ENCODE measurements at regions not wholly inside any gene's neighbourhood (a gene's known extent, or its start where the extent isn't known, plus 50 kb on each side); places are given as distances from the start of the nearest gene placed in this dataset.

DNA sequence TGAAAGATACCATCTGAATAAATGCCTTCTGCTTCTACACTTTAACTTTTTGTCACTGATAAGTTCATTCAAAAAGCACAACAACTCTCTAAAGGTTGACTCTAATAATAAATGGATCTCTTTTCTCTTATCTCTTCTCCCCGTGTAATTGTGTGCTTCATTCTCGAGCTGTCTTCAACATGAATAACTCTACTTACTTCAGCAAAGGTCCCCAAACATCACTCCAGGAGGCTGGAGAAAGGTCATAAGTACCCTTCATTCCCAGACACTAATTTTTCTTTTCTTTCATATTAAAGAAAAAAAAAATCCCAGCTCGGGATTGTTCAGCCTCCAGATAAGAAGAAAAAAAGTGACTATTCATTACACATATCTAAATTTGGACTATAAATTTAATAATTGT lies 222.2 kb downstream of the FOXO1 start:
- Histone ChIP-seq H3K4me1 (ENCODE audit: insufficient read depth, low read length) (peaks cover 35% of the 10 kb centered on the region), H3K9ac (ENCODE audit: low read length) (no peak overlapping the region), H3K27me3 (ENCODE audit: control insufficient read depth in 1 of 2, insufficient read depth in 2 of 2, low read length in 2 of 2) (no peaks in the 10 kb centered on the region)

DNA sequence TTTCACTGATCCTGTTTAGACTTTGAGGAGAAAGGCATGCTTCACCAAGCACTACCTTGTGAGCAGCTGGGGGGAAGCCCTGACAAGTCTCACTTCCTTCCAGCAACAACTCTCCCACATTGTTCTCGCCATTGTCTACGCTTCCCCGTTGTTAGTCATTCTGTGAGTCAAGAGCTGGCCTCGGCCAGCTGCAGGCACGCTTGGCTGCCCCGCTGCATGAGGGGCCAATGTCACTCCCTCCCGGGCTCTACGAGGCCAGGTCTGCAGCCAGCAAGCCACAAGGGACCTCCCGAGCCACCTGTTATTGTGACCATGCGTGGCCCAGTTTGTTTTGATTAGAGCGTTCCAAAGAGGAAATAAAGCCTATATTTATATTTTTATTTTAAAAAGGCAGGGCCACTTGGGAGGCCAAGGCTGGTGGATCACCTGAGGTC lies 220.9 kb downstream of the FOXO1 start:
- Histone ChIP-seq H3K36me3 (ENCODE audit: insufficient read depth, low read length) (no peaks in the 10 kb centered on the region), H3K4me3 (ENCODE audit: low read depth in 1 of 2, low read length in 2 of 2) (no peak overlapping the region), H3K9ac (ENCODE audit: low read length) (no peak overlapping the region), H3K9me3 (ENCODE audit: low read length) (no peaks in the 10 kb centered on the region), H3K4me1 (ENCODE audit: insufficient read depth, low read length) (peaks cover 23% of the 10 kb centered on the region), H3K27me3 (ENCODE audit: control insufficient read depth in 1 of 2, insufficient read depth in 2 of 2, low read length in 2 of 2) (no peaks in the 10 kb centered on the region), H3K27ac (ENCODE audit: low read depth, low read length) (no peak overlapping the region)

More for the DNA sequence above, 222.2 kb downstream of the FOXO1 start:
- H3K4me3 ChIP-seq (ENCODE audit: low read depth in 1 of 2, low read length in 2 of 2): no peak overlapping the region
- H3K36me3 ChIP-seq (ENCODE audit: insufficient read depth, low read length): no peaks in the 10 kb centered on the region
- no peaks in the 10 kb centered on the region for H3K9me3 ChIP-seq (ENCODE audit: low read length)
- no peak overlapping the region for H3K27ac ChIP-seq (ENCODE audit: low read depth, low read length)

DNA sequence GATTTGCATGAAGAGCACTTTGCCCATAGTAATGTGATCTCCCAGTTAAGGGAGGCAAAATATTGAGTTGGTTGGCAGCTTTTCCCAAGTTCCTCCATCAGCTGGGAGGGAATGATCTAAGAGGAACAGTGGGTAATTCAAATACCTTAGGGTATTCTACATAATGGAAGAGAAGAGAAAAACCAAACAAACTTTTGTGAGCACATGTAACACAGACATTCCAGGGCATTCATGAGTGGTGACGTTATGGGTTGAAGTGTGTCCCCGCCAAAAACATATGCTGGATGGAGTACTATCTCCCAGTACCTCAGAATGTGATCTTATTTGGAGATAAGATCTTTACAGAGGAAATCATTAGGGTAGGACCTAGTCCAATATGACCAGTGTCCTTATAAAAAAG lies 220.1 kb downstream of the FOXO1 start:
- H3K27ac ChIP-seq (ENCODE audit: low read depth, low read length): no peak overlapping the region
- H3K4me3 ChIP-seq (ENCODE audit: low read depth in 1 of 2, low read length in 2 of 2): no peak overlapping the region
- no peaks in the 10 kb centered on the region for H3K27me3 ChIP-seq (ENCODE audit: control insufficient read depth in 1 of 2, insufficient read depth in 2 of 2, low read length in 2 of 2)
- H3K9ac ChIP-seq (ENCODE audit: low read length): no peak overlapping the region
- H3K4me1 ChIP-seq (ENCODE audit: insufficient read depth, low read length): peaks cover 15% of the 10 kb centered on the region
- H3K36me3 ChIP-seq (ENCODE audit: insufficient read depth, low read length): no peaks in the 10 kb centered on the region
- H3K9me3 ChIP-seq (ENCODE audit: low read length): no peaks in the 10 kb centered on the region

DNA sequence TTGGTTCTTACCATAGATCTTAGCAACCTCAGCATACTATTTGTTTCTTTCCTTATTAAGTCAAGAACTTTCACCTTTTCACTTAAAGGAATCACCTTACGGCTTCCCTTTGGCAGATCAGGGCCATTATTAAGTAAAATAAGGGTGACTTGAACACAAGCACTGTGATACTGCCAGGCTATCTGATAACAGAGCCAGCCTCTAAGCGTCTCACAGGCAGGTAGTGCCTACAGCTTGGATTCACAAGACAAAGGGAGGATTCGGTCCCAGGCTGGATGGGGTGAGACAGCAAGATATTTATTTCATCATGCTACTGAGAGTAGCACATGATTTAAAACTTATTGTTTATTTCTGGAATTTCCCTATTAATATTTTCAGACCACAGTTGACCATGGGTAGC lies 218.6 kb downstream of the FOXO1 start:
- Histone ChIP-seq H3K4me3 (ENCODE audit: low read depth in 1 of 2, low read length in 2 of 2) (no peak overlapping the region), H3K9ac (ENCODE audit: low read length) (no peak overlapping the region), H3K4me1 (ENCODE audit: insufficient read depth, low read length) (peaks cover 2% of the 10 kb centered on the region), H3K27me3 (ENCODE audit: control insufficient read depth in 1 of 2, insufficient read depth in 2 of 2, low read length in 2 of 2) (no peaks in the 10 kb centered on the region), H3K27ac (ENCODE audit: low read depth, low read length) (no peak overlapping the region), H3K9me3 (ENCODE audit: low read length) (no peaks in the 10 kb centered on the region), H3K36me3 (ENCODE audit: insufficient read depth, low read length) (no peaks in the 10 kb centered on the region)

DNA sequence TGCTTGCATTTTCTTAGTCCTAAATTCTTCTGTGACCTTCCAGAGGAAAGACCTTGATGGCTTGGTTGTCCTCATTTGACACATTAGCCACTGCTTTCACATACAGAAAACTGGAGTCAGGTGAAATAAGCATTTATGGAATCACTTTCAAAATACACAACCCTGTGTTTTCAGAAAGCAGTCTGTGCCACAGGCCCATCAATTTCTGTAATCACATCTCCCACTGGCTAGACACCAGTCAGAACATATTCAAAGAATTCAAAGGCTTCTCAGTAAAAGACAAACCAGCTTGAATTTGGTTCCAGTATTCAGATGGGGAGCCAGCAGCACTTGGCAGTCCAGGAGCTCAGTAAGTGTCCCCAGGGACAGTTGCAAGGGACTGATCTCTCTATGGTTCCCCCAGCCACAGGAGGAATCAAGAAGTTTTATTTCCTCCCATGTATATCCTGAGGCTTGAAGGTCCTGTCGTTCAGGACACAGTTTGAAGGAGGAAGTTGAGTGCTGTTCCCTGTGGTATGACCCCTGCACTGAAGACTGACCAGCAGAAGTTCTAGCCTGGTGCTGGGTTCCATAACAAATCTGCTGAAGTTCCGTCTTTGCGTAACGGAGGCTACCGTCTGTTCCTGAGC lies 214.3 kb downstream of the FOXO1 start:
- no peaks in the 10 kb centered on the region for H3K4me1 ChIP-seq (ENCODE audit: insufficient read depth, low read length)
- no peak overlapping the region for H3K4me3 ChIP-seq (ENCODE audit: low read depth in 1 of 2, low read length in 2 of 2)
- no peaks in the 10 kb centered on the region for H3K9me3 ChIP-seq (ENCODE audit: low read length)
- no peaks in the 10 kb centered on the region for H3K27me3 ChIP-seq (ENCODE audit: control insufficient read depth in 1 of 2, insufficient read depth in 2 of 2, low read length in 2 of 2)
- no peak overlapping the region for H3K27ac ChIP-seq (ENCODE audit: low read depth, low read length)
- no peaks in the 10 kb centered on the region for H3K36me3 ChIP-seq (ENCODE audit: insufficient read depth, low read length)
- no peak overlapping the region for H3K9ac ChIP-seq (ENCODE audit: low read length)

DNA sequence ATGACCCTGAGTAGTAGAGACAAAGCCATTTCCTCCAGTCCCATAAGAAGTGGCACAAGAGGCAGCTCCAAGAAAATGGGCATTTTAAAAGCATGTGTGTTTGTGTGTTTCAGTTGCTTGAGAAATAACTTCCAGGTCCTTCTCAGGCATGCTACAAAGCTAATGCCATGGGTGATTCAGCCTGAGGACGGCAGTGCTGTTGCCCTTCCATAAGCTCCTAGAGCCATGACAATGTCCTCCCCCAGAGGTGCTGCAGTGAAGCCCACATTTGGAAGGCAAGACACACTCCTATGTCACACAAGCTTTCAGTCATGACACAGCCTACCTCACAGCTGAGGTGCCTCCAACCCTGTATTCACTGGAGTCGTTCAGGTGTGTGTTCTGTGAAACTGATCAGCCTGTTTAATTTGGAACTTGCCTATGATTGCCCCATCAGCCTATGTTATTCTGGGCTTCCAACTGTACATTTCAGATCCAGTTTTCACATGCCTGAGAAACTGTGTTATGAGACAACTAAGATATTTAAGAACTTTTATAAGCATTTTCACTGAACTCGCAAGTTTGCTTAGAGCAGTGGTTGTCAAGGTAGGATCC lies 213.6 kb downstream of the FOXO1 start:
- Histone ChIP-seq H3K27ac (ENCODE audit: low read depth, low read length) (no peak overlapping the region), H3K27me3 (ENCODE audit: control insufficient read depth in 1 of 2, insufficient read depth in 2 of 2, low read length in 2 of 2) (no peaks in the 10 kb centered on the region), H3K9ac (ENCODE audit: low read length) (no peak overlapping the region), H3K36me3 (ENCODE audit: insufficient read depth, low read length) (no peaks in the 10 kb centered on the region), H3K4me3 (ENCODE audit: low read depth in 1 of 2, low read length in 2 of 2) (no peak overlapping the region), H3K9me3 (ENCODE audit: low read length) (no peaks in the 10 kb centered on the region), H3K4me1 (ENCODE audit: insufficient read depth, low read length) (no peaks in the 10 kb centered on the region)

DNA sequence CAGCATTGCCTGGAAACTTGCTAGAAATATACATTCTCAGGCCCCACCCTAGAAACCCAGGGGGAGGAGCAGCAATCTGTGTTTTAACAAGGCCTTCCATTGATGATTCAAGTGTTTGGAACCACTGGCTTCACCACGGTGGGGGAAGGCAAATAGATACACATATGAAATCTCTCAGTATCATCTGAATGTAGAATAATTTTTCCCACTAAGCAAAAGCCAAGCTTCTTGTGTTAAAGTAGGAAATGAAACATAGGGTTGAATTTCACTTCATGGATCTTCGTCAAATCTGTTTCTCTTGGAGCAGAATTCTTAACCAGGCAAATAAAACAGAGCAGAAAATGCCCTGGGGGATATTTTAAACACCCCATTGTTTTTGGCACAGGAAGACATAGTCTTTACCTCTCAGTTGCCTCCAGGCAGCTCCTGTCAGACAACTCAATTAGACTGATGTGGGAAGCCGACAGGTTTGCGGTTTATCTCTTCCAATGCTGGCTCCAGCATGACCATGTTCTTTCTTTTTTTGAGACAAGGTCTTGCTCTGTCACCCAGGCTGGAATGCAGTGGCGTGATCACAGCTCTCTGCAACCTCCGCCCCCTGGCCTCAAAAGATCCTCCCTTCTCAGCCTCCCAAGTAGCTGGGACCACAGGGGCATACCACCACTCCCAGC lies 213.0 kb downstream of the FOXO1 start:
- no peak overlapping the region for H3K27ac ChIP-seq (ENCODE audit: low read depth, low read length)
- no peak overlapping the region for H3K4me3 ChIP-seq (ENCODE audit: low read depth in 1 of 2, low read length in 2 of 2)
- H3K4me1 ChIP-seq (ENCODE audit: insufficient read depth, low read length): no peaks in the 10 kb centered on the region
- no peaks in the 10 kb centered on the region for H3K27me3 ChIP-seq (ENCODE audit: control insufficient read depth in 1 of 2, insufficient read depth in 2 of 2, low read length in 2 of 2)
- no peak overlapping the region for H3K9ac ChIP-seq (ENCODE audit: low read length)
- H3K9me3 ChIP-seq (ENCODE audit: low read length): no peaks in the 10 kb centered on the region
- H3K36me3 ChIP-seq (ENCODE audit: insufficient read depth, low read length): no peaks in the 10 kb centered on the region

DNA sequence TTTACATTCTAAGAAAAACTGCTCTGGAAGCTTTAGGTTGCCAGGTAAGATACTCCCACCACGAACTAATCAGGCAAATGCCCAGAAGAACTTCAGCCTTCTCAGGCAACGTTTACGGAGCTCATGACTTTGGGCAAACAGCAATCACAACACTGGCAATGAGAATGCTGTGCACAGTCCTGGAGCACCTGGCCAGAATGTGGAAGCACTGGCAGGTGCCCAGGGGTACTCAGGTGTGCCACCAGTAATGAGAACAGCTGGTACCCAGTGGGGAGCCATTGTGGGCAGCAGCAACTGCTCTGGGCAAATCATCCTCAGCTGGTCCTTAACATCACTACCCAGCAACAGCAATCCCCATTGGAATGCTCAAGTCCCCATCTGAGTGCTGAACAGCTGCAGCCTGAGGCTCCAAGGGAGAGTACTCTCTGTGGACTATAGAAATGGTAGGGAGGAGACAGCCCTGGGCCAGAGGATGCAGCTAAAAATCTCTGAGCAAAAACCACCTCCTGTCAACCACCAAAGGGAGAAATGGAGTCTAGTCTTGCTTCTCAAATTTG lies 210.0 kb downstream of the FOXO1 start:
- no peak overlapping the region for H3K4me3 ChIP-seq (ENCODE audit: low read depth in 1 of 2, low read length in 2 of 2)
- H3K9me3 ChIP-seq (ENCODE audit: low read length): no peaks in the 10 kb centered on the region
- no peaks in the 10 kb centered on the region for H3K4me1 ChIP-seq (ENCODE audit: insufficient read depth, low read length)
- H3K27ac ChIP-seq (ENCODE audit: low read depth, low read length): no peak overlapping the region
- no peaks in the 10 kb centered on the region for H3K27me3 ChIP-seq (ENCODE audit: control insufficient read depth in 1 of 2, insufficient read depth in 2 of 2, low read length in 2 of 2)
- H3K36me3 ChIP-seq (ENCODE audit: insufficient read depth, low read length): no peaks in the 10 kb centered on the region
- H3K9ac ChIP-seq (ENCODE audit: low read length): no peak overlapping the region

DNA sequence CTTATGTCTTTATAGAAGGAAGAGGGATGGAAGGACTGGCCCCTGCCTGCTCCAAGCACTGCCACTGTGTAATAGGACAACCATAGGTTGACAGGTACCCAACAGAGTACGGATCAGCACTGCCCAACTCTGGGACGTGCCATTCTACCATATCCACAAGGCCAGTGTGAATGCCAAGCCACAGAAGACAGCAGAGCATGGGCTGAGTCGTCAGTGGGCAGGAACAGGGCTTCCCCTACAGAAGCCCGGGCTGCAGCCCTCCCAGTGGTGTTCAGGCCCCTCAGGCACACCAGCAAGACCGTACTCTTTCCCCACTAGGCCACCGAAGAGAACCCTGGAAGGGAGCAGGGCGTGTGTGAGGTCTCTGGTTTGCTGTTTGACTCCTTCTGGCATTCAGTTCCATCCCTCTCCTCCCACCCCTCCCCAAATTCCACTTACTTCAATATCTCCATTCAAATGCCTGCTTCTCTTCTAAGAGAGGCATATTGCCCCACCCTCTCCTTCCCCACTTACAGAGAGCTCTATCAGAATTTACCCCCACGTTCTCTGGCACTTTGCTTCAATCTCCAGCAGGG lies 209.4 kb downstream of the FOXO1 start:
- H3K36me3 ChIP-seq (ENCODE audit: insufficient read depth, low read length): no peaks in the 10 kb centered on the region
- no peak overlapping the region for H3K4me3 ChIP-seq (ENCODE audit: low read depth in 1 of 2, low read length in 2 of 2)
- H3K9ac ChIP-seq (ENCODE audit: low read length): no peak overlapping the region
- no peak overlapping the region for H3K27ac ChIP-seq (ENCODE audit: low read depth, low read length)
- H3K9me3 ChIP-seq (ENCODE audit: low read length): no peaks in the 10 kb centered on the region
- H3K4me1 ChIP-seq (ENCODE audit: insufficient read depth, low read length): no peaks in the 10 kb centered on the region
- no peaks in the 10 kb centered on the region for H3K27me3 ChIP-seq (ENCODE audit: control insufficient read depth in 1 of 2, insufficient read depth in 2 of 2, low read length in 2 of 2)

DNA sequence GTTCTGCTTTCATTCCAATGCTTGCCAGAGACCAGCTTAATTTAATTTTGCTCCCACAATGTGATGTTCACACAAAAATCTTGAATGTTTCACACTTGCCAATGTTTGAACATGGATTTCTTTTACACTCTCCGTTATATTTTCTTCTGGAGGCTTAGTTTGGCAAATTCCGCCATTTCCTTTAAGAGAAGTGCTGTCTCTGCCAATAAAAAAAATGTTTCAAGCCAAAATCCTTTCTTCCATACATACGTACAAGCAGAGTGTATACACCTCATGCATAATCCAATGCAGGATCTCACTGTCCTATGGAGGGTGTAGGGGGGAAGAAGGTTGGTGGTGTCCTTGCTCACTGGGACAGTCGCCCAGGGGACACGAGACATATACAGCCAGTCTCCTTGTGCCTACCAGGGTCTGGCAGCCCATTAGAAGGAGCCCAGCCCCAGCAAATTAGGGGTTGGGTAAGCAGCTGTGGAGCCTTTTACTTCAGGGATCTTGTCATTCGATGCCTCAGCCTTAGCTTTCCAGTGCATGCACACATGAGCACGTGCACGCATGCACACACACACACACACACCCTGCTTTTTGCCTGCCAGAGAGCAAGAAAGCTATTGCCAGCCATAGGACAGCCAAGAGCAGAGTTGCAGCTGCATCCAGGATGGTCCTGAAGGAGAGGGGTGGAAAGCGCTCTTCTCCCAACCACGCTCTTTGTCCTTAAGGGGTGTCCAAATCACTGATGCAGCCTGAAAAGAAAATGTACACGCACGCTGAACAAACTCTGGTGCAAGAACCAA lies 208.3 kb downstream of the FOXO1 start:
- Histone ChIP-seq H3K9me3 (ENCODE audit: low read length) (no peaks in the 10 kb centered on the region), H3K4me1 (ENCODE audit: insufficient read depth, low read length) (no peaks in the 10 kb centered on the region), H3K27me3 (ENCODE audit: control insufficient read depth in 1 of 2, insufficient read depth in 2 of 2, low read length in 2 of 2) (no peaks in the 10 kb centered on the region), H3K27ac (ENCODE audit: low read depth, low read length) (no peak overlapping the region), H3K4me3 (ENCODE audit: low read depth in 1 of 2, low read length in 2 of 2) (no peak overlapping the region), H3K36me3 (ENCODE audit: insufficient read depth, low read length) (no peaks in the 10 kb centered on the region), H3K9ac (ENCODE audit: low read length) (no peak overlapping the region)

DNA sequence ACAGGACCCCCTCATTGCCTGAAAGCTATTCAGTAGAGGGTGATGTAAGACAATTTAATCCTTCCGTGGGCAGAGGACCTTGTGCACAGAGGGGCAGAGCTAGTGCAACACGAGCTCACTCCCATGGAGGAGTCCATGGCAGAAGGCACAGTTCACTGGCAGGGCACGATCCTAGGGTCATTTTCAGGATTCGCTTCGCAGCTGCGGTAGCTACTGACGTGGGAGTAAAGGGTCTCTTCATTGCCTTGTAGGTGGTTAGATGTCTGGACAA lies 207.8 kb downstream of the FOXO1 start:
- H3K4me1 ChIP-seq (ENCODE audit: insufficient read depth, low read length): no peaks in the 10 kb centered on the region
- no peak overlapping the region for H3K27ac ChIP-seq (ENCODE audit: low read depth, low read length)
- no peak overlapping the region for H3K4me3 ChIP-seq (ENCODE audit: low read depth in 1 of 2, low read length in 2 of 2)

More for the DNA sequence above, 207.8 kb downstream of the FOXO1 start:
- Histone ChIP-seq H3K9me3 (ENCODE audit: low read length) (no peaks in the 10 kb centered on the region), H3K27me3 (ENCODE audit: control insufficient read depth in 1 of 2, insufficient read depth in 2 of 2, low read length in 2 of 2) (no peaks in the 10 kb centered on the region), H3K36me3 (ENCODE audit: insufficient read depth, low read length) (no peaks in the 10 kb centered on the region), H3K9ac (ENCODE audit: low read length) (no peak overlapping the region)

Measured in muscle layer of colon (tissue), 2 donors.